GM23338 (cell line): ENCODE measurements at regions not wholly inside any gene's neighbourhood (a gene's known extent, or its start where the extent isn't known, plus 50 kb on each side); places are given as distances from the start of the nearest gene placed in this dataset.

Experiments
- EZH2 ChIP-seq: fragments of 200-600 bp; sonication (generic); IDR thresholded peaks from one replicate; pipeline ENCODE4 v1.8.0; 2017; ENCODE audit warnings: antibody characterized with exemption, mild to moderate bottlenecking, low read depth; ENCODE audit not compliant: unreplicated experiment
- EZH2phosphoT487 ChIP-seq: fragments of 200-600 bp; sonication (generic); IDR thresholded peaks from one replicate; pipeline ENCODE4 v1.8.1; 2018; ENCODE audit warnings: antibody characterized with exemption; ENCODE audit not compliant: unreplicated experiment
- JUNB ChIP-seq: IDR thresholded peaks from one replicate; pipeline ENCODE4 v1.6.1; 2016; ENCODE audit warnings: antibody characterized with exemption; ENCODE audit not compliant: unreplicated experiment
- POLR2AphosphoS5 ChIP-seq: IDR thresholded peaks from 2 replicates; pipeline ENCODE4 v1.6.1; 2016; ENCODE audit warnings: antibody characterized with exemption, low read depth
- REST ChIP-seq: IDR thresholded peaks from one replicate; pipeline ENCODE4 v1.6.1; 2018; ENCODE audit warnings: antibody characterized with exemption; ENCODE audit not compliant: unreplicated experiment
- ZNF114 ChIP-seq: fragments of 250-450 bp; sonication (Bioruptor Pico); IDR thresholded peaks from 2 replicates; pipeline ENCODE4 v1.5.0; 2020; ENCODE audit warnings: mild to moderate bottlenecking, moderate library complexity
- ZNF331 ChIP-seq: fragments of 250-450 bp; sonication (Bioruptor Pico); IDR thresholded peaks from 2 replicates; pipeline ENCODE4 v1.5.0; 2020; ENCODE audit warnings: low read depth, mild to moderate bottlenecking, moderate library complexity
- ZNF462 ChIP-seq: fragments of 250-450 bp; sonication (Bioruptor Pico); IDR thresholded peaks from 2 replicates; pipeline ENCODE4 v1.5.0; 2020; ENCODE audit warnings: mild to moderate bottlenecking, moderate library complexity
- TF ChIP-seq, protein P1 (sequence below), 2 experiments: fragments of 200-600 bp in 1 of 2; sonication (generic) in 1 of 2; conservative IDR thresholded peaks; 2 replicates each; pipeline versions ENCODE4 v1.5.1 to v1.6.1; 2016 to 2017; ENCODE audit warnings: antibody characterized with exemption in 2 of 2, low read depth in 2 of 2, mild to moderate bottlenecking in 2 of 2, moderate library complexity in 1 of 2

DNA sequence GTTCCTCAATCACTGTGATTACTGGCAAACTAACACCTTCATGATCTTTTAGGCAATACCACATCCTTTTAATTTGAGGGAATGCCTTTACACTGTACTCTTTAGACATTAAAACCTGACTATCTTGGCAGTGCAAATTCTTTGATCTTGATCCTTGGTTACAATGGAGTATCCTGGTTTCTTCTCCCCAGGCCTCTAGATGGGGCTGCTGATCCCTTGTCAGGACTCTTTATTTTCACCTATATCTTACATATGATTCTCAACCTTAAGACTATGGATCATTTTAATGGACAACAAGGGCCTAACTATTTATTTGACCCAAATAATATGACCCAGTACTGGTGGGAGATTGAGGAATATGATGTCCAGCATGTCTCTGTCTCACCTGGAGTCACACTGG is 1005.5 kb upstream of the INTU start:
- no peak for TF ChIP-seq EZH2
- TF ChIP-seq, protein P1, sequence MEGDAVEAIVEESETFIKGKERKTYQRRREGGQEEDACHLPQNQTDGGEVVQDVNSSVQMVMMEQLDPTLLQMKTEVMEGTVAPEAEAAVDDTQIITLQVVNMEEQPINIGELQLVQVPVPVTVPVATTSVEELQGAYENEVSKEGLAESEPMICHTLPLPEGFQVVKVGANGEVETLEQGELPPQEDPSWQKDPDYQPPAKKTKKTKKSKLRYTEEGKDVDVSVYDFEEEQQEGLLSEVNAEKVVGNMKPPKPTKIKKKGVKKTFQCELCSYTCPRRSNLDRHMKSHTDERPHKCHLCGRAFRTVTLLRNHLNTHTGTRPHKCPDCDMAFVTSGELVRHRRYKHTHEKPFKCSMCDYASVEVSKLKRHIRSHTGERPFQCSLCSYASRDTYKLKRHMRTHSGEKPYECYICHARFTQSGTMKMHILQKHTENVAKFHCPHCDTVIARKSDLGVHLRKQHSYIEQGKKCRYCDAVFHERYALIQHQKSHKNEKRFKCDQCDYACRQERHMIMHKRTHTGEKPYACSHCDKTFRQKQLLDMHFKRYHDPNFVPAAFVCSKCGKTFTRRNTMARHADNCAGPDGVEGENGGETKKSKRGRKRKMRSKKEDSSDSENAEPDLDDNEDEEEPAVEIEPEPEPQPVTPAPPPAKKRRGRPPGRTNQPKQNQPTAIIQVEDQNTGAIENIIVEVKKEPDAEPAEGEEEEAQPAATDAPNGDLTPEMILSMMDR (conservative IDR thresholded peaks at IDR 0.05; ENCODE audit: low read depth in 2 of 2) = peak; percentile 70 to 81
- TF ChIP-seq POLR2AphosphoS5 = no peak
- TF ChIP-seq ZNF462 (CRISPR knock-in tag) = no peak
- TF ChIP-seq EZH2phosphoT487 = no peak
- TF ChIP-seq REST = no peak
- TF ChIP-seq JUNB = no peak
- TF ChIP-seq ZNF331 = no peak
- no peak for TF ChIP-seq ZNF114 (CRISPR knock-in tag)
